Aorta (tissue), 5 donors: ENCODE measurements at regions not wholly inside any gene's neighbourhood (a gene's known extent, or its start where the extent isn't known, plus 50 kb on each side); places are given as distances from the start of the nearest gene placed in this dataset.
"Not testable (repeated sequence)": the region's sequence is repeated elsewhere in the genome, so short reads cannot be mapped to it uniquely, and the experiment has no call there.

Experiments
- ATAC-seq: fragments of 200-7000 bp; cut with Tn5 transposase; one replicate; pipeline ENCODE4 v1.9.1; 2022; ENCODE audit warnings: moderate library complexity; ENCODE audit not compliant: low FRiP score
- DNase-seq, 2 donors: peaks; one replicate each; pipeline ENCODE4 v3.0.0-alpha.2; 2020
- H3K27ac ChIP-seq, 2 donors: one replicate each; pipeline ENCODE4 v1.5.1; 2013; ENCODE audit warnings: low read length in 2 of 2, mild to moderate bottlenecking in 2 of 2, moderate library complexity in 2 of 2, control low read depth in 1 of 2, inconsistent platforms in 1 of 2, low read depth in 1 of 2
- H3K27me3 ChIP-seq, 2 donors: one replicate each; pipeline ENCODE4 v1.6.1; 2013; ENCODE audit warnings: control low read depth in 1 of 2, low read length in 1 of 2, mild to moderate bottlenecking in 1 of 2, moderate library complexity in 1 of 2; ENCODE audit not compliant: insufficient read depth in 2 of 2, control insufficient read depth in 1 of 2
- H3K36me3 ChIP-seq, 2 donors: one replicate each; pipeline ENCODE4 v1.6.1; 2013; ENCODE audit warnings: control low read depth in 1 of 2, low read length in 1 of 2, mild to moderate bottlenecking in 1 of 2; ENCODE audit not compliant: insufficient read depth in 2 of 2, control insufficient read depth in 1 of 2
- H3K4me1 ChIP-seq, 2 donors: one replicate each; pipeline ENCODE4 v1.6.1; 2013; ENCODE audit warnings: low read length in 2 of 2, control low read depth in 1 of 2, mild to moderate bottlenecking in 1 of 2, moderate library complexity in 1 of 2; ENCODE audit not compliant: insufficient read depth in 2 of 2, control insufficient read depth in 1 of 2
- H3K4me3 ChIP-seq, 2 donors: one replicate each; pipeline ENCODE4 v1.5.1; 2013; ENCODE audit warnings: low read length in 2 of 2, control low read depth in 1 of 2, mild to moderate bottlenecking in 1 of 2
- H3K9me3 ChIP-seq: one replicate; pipeline ENCODE4 v1.6.1; 2013; ENCODE audit warnings: mild to moderate bottlenecking, low read length; ENCODE audit not compliant: control insufficient read depth
- WGBS, 2 donors: extraction: QIAGEN DNeasy Blood & Tissue Kit; methylation state at CpG; one replicate each; pipeline ENCODE4 v1.1.7; 2013; 5-methylcytosine and 5-hydroxymethylcytosine counted together
- intact Hi-C, 2 donors: fragments of 100-400 bp; cut with DNase I; formaldehyde crosslinking; loops; one replicate each; pipeline versions ENCODE4 v1.14.2 to v1.15.0; 2022
- donor health status: healthy with polysubstance abuse.
- donor health status: Bipolar disorder and iron deficiency.
- donor health status: DM: no; HTN: no; CAD: no.
- donor health status: DM: no; HTN: no; CAD: no.
- donor health status: DM: yes; HTN: yes; CAD: no.

DNA sequence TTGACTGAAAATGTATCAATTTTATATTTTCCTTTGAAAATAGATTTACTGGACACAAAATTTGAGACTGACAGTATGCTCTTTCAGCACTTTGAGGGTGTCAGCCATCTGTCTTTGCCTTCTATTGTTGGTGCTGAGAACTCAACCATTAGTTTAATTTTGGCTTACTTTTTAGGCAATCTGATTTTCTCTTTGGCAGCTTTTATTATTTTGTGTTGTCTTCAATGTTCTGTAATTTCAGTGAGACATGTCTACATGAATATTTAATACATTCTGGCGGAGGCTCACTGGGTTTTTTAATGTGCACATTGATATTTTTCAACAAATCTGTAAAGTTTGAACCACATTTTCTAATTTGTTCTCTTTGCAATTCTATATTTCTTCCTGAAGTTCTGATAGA is 648.6 kb downstream of the C6orf118 start:
- Histone ChIP-seq H3K27me3 (no peaks in the 10 kb centered on the region), H3K27ac (no peak overlapping the region), H3K4me3 (no peak overlapping the region), H3K9me3 (no peaks in the 10 kb centered on the region), H3K4me1 (no peaks in the 10 kb centered on the region), H3K36me3 (no peaks in the 10 kb centered on the region)
- intact Hi-C loops, result no loop called here
- DNase-seq (no peak), ATAC-seq (no peak)
- WGBS, 2 donors, result 74 to 81% methylated on average over 1 of the region's 1 CpG

DNA sequence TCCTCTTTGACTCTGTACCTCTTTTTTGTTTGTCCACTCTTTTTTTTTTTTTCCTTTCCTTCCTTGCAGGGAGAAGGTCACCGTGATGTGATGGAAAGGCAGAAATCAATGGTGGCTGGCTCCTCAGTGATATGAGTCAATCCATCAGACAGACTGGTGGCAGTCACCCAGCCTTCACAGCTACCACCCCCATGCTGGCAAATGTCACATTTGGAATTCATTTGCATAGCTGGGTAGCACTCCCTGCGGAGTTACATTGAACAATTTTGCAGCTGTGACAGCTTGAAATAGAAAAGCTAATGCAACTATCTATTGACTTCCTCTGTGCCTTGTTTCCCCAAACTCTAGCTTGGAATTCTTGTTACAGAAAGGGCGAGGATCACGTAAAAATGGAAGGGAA is 668.4 kb downstream of the C6orf118 start:
- no peaks in the 10 kb centered on the region for H3K9me3 ChIP-seq
- H3K4me1 ChIP-seq, result no peaks in the 10 kb centered on the region
- no peak for DNase-seq
- intact Hi-C loops, result no loop called here
- no peak for ATAC-seq
- no peak overlapping the region for H3K27ac ChIP-seq
- no peaks in the 10 kb centered on the region for H3K27me3 ChIP-seq
- no peaks in the 10 kb centered on the region for H3K36me3 ChIP-seq
- 62 to 74% methylated on average over 4 of the region's 4 CpGs for WGBS, 2 donors
- H3K4me3 ChIP-seq, result no peak overlapping the region

- H3K9me3 ChIP-seq, result no peaks in the 10 kb centered on the region
- H3K4me3 ChIP-seq, result no peak overlapping the region
- no peaks in the 10 kb centered on the region for H3K36me3 ChIP-seq
- WGBS, 2 donors, result 76 to 90% methylated on average over 2 of the region's 2 CpGs
- no peaks in the 10 kb centered on the region for H3K4me1 ChIP-seq
- DNase-seq (no peak), ATAC-seq (no peak)
- no peaks in the 10 kb centered on the region for H3K27me3 ChIP-seq
- intact Hi-C loops, result no loop called here
- no peak overlapping the region for H3K27ac ChIP-seq
Observed at GRCh38 chr6:164628302-164628931, 681.0 kb downstream of the C6orf118 start.

GRCh38 chr6:164616917-164617524 is 692.4 kb downstream of the C6orf118 start:
- DNase-seq, result no peak
- no peak for ATAC-seq
- WGBS, 2 donors, result 77 to 82% methylated on average over 2 of the region's 2 CpGs
- Histone ChIP-seq H3K27ac (no peak overlapping the region), H3K27me3 (no peaks in the 10 kb centered on the region), H3K36me3 (no peaks in the 10 kb centered on the region), H3K4me3 (no peak overlapping the region), H3K9me3 (no peaks in the 10 kb centered on the region), H3K4me1 (no peaks in the 10 kb centered on the region)
- intact Hi-C loops, result no loop called here

GRCh38 chr6:164612751-164613150 is 696.7 kb downstream of the C6orf118 start:
- ATAC-seq, result no peak
- no peak overlapping the region for H3K4me3 ChIP-seq
- 69 to 76% methylated on average over 3 of the region's 3 CpGs for WGBS, 2 donors
- H3K9me3 ChIP-seq, result no peaks in the 10 kb centered on the region
- H3K4me1 ChIP-seq, result no peaks in the 10 kb centered on the region
- no peak for DNase-seq
- intact Hi-C loops, result no loop called here
- H3K27ac ChIP-seq, result no peak overlapping the region
- no peaks in the 10 kb centered on the region for H3K36me3 ChIP-seq
- H3K27me3 ChIP-seq, result no peaks in the 10 kb centered on the region

- intact Hi-C loops, H3K27me3 ChIP-seq, H3K4me3 ChIP-seq, H3K9me3 ChIP-seq, H3K27ac ChIP-seq, H3K4me1 ChIP-seq, ATAC-seq, H3K36me3 ChIP-seq: not testable (repeated sequence)
- 89% methylated on average over 15 of the region's 15 CpGs for WGBS, 2 donors
- DNase-seq, result peak in 1 of 2 donors; percentile 19
Observed at GRCh38 chr6:164610859-164611258, 698.5 kb downstream of the C6orf118 start.

DNA sequence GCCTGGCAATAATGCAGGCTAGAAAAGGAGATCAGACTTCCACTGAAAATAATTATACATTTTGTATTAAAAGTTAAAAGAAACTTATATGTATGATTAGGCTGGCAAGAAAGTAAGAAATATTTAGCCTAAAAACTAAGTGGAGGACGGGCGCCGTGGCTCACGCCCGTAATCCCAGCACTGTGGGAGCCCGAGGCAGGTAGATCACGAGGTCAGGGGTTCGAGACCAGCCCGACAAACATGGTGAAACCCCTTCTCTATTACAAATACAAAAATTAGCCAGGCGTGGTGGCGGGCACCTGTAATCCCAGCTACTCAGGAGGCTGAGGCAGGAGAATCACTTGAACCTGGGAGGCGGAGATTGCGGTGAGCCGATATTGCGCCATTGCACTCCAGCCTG is 707.0 kb downstream of the C6orf118 start:
- H3K27ac ChIP-seq, ATAC-seq, DNase-seq, H3K4me3 ChIP-seq, H3K4me1 ChIP-seq, H3K9me3 ChIP-seq, H3K27me3 ChIP-seq, H3K36me3 ChIP-seq, intact Hi-C loops: not testable (repeated sequence)
- WGBS, 2 donors, result 94 to 95% methylated on average over 15 of the region's 15 CpGs

DNA sequence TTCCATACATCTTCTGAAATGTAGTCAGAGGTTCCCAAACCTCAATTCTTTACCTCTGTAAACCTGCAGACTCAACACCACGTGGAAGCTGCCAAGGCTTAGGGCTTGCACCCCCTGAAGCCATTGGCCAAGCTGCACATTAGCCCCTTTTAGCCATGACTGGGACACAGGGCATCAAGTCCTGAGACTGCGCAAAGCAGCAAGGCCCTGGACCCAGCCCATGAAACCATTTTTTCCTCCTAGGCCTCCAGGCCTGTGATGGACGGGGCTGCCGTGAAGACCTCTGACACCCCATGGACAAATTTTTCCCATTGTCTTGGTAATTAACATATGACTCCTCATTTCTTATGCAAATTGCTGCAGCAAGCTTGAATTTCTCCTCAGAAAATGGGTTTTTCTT is 727.8 kb downstream of the C6orf118 start:
- no peaks in the 10 kb centered on the region for H3K27me3 ChIP-seq
- H3K36me3 ChIP-seq, result no peaks in the 10 kb centered on the region
- intact Hi-C loops, result no loop called here
- no peaks in the 10 kb centered on the region for H3K9me3 ChIP-seq
- H3K4me3 ChIP-seq, result no peak overlapping the region
- no peak overlapping the region for H3K27ac ChIP-seq
- H3K4me1 ChIP-seq, result no peaks in the 10 kb centered on the region
- 50 to 55% methylated on average over 4 of the region's 4 CpGs for WGBS, 2 donors
- ATAC-seq (no peak), DNase-seq (no peak)

DNA sequence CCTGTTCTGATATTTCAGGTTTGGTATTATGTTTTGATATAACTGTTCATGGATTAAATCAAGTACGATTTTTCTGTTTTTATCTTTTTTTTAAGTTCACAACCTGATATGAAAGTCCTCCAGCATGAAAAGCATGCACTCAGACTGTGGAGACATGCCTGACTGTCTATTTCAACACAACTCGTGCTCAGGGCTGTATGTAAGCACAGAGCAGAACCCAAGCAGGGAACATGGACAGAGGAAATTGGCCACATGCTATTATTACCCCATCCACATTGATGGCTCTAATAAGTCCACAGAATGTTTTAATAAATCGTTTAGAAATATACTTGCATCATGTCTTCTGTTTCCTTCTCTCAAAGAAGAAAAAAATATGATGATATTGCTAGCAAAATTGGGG is 730.4 kb downstream of the C6orf118 start:
- Histone ChIP-seq H3K4me1 (no peaks in the 10 kb centered on the region), H3K4me3 (no peak overlapping the region), H3K36me3 (no peaks in the 10 kb centered on the region), H3K27ac (no peak overlapping the region), H3K27me3 (no peaks in the 10 kb centered on the region), H3K9me3 (no peaks in the 10 kb centered on the region)
- intact Hi-C loops, result no loop called here
- DNase-seq (no peak), ATAC-seq (peak; percentile 66)
- 50% methylated on average over 3 of the region's 3 CpGs for WGBS, 2 donors
